ENCODE measurements at regions not wholly inside any gene's neighbourhood (a gene's known extent, or its start where the extent isn't known, plus 50 kb on each side); places are given as distances from the start of the nearest gene placed in this dataset.

- TF ChIP-seq CTCF (IDR thresholded peaks at IDR 0.05) (no peak), POLR2AphosphoS5 (IDR thresholded peaks at IDR 0.05) (peak; percentile 93)
These were observed 139.0 kb downstream of the PXDC1 start for GRCh38 chr6:3612341-3613041.

Measured in prostate gland (tissue), 2 donors.